GM18867 (cell line): ENCODE measurements at regions not wholly inside any gene's neighbourhood (a gene's known extent, or its start where the extent isn't known, plus 50 kb on each side); places are given as distances from the start of the nearest gene placed in this dataset.

ENCODE experiments used
- ATAC-seq: cut with Tn5 transposase; IDR thresholded peaks from one replicate; pipeline ENCODE4 v1.9.1; 2021; ENCODE audit warnings: mild to moderate bottlenecking, moderate library complexity; ENCODE audit not compliant: unreplicated experiment

DNA sequence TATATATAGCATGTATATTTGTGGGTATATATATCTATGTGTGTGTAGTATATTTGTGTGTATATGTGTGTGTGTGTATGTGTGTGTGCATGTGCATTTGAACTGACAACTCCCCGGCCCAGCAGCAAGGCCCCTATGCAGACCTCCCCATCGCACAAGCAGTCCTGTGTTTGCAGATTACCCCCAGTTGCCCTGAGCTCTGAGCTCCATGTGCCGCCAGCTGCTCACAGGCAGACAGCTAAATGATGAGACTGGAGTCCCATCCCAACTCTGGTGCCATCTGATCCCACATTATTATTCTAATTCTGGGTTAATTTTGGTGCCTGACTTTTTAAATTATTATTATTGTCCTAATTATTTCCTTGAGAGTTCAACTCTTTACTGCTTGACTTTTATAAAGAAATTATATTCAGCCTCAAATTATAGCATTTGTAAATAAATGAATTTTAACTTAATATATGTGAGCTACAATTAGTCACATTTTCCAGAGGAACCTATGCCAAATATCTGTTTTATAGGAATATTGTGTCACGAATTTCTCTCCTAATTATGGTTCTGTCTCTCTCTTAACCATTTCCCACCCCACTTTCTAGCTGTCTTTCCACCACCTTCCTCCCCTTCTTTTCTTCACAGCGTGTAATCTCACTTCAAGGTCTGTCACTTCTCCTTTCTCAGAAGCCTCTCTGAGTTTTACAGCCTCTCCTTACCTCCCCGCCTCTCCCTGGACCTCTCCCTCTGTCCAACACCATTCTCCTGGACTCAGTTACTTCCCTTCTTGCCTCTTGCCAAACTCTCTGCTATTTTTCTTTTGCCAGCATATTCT lies 90.6 kb upstream of the SYNDIG1 start:
- ATAC-seq = no peak

DNA sequence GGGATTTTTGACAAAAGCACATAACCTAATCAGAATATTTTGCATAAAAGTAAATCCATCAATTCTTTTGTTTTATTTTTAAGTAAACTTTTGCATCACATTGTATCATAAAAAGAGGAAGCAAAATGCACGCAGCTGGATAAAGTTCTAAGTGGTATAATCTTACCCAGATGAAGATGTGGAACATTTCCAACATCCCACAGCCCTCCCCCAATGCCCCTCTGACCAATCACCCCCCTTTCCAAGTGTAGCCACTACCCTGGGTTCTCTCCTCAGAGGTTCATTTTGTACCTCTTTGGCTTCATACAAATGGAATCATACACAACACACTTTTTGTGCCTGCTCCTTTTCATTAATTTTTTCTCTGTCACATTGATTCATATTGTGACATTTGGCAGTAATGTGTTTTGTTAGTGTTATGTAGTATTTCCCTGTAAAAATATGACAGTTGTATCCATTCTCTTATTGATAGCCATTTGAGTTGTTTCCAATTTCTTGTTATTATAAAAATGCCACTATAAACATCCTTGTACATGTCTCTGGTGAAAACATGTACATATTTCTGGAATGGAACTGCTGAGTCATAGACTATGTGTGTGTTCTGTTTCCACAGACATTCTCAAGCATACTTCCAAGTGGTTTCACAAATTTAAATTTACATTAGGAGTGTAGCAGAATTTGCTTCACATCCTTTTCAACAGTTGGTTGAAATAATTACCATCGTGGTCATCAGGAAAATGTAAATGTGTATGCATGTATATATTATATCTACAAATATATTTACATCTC lies 92.9 kb upstream of the SYNDIG1 start:
- ATAC-seq = no peak

DNA sequence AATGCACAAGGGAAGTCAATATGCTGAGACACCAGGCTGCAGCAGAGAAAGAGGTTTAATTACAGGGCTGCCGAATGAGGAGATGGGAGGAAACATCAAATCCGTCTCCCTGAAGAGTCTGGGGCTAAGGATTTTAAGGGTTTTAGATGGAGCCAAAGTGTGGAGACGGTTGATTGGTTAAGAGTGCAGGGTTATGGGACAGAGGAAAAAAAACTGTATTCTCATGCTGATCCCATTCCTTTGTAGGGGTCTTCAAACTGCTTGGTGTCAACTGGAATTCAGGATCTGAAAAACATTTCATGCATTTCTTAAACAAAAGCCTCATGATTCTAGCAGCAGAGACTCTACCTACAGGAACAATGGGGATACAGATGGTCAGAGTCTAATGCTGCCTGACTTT lies 96.1 kb upstream of the SYNDIG1 start:
- ATAC-seq = no peak

DNA sequence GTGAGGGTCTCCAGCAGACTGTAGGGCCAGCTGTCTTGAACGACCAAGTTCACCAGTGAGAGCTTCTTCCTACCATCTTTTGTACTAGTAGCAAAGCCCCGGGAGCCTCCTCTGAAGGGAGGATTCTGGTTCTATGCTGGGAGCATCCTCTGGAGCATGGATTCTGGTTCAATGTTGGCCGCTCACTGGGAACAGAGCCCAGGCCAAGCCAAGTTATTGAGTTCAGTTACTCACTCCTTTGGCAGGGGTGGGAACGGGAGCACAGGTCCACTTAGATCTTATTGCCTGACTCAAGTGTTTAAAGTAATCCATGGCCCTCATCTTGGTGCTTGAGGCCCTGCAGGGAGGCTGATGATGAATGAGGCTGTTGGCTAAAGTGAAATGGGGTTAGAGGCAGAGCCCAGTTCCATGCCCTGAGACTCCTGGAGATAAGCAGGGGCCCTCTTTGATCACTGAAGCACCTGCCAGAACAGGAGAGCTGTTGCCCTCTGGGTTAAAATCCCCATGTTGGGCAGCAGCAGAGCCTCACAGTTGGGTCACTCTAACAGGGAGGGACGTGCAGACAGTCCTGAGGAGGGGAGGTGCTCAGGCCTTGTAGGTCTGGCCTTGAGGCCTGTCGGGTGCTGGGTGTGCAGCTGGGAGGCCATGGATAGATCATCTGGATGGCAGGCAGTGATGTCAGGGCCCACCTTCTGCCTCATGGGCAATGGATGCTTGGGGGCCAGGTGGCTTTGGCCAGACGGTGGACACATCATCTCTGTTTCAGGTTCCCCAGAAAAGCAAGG lies 98.3 kb upstream of the SYNDIG1 start:
- no peak for ATAC-seq

DNA sequence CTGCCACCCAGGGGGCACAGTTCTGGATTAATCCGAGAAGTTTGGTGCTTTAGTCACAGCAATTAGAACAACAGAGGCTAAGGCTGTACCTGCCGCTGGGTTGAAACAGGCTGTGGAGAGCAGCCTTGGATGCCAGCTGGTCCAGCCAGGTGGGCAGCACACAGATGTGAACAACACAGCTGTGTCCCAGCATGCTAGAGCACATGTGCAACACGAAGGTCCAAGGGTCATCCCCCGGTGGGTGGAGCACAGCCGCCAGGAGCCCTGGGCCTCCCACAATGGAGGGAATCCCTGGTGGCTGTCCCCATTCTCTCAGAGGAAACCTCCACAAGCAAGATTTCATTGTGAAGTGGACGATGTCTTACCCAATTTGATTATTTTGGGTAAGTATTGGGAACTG lies 99.2 kb upstream of the SYNDIG1 start:
- ATAC-seq = no peak

DNA sequence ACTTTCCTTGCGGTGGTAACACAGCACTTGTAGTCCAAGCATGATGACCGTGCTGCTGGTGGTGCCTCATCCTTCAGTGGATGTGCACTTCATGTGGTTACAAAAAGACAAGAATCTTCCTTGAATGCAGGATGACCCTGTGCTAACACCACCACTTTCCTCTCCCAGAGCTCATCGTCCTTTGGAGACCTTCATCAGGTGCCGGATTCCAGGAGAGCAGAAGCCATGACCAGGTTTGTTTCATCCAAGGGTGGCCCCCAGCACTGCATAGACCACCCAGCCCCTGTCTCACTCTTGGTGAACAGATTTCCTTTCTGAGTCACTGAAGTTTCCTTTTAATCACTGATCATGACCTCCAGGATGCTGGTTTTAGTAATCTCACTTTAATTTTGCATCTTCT lies 101.2 kb upstream of the SYNDIG1 start:
- no peak for ATAC-seq

DNA sequence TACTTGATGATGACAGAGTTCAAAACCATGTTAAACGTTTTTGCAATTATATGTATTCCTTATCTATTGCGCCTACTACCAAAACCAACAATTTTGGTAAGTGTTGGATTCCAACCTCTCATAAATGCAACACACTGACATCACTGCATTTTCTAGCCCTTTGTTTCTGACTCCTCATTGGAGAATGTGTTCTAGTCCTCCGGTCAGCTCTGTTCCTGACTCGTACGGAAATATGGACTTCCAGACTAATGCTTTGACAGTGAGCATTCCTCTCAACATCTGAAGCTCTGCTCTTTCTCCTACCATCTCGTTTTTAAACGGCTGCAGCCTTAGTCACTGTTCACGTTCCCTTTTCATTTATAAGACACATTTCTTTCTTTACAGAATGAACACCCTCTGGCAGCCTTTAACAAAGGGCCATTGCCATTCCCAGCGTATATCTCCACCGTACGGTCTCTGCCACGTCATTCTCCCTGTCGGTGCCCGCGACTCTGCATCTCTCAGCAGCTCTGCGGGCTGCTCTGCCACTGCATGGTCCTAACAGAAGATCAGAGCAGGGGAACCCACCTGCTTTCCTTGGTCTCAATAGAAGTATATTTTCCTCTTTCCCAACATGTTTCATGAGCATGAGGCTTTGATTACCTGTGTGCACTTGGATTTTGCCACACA lies 103.0 kb upstream of the SYNDIG1 start:
- ATAC-seq = no peak

DNA sequence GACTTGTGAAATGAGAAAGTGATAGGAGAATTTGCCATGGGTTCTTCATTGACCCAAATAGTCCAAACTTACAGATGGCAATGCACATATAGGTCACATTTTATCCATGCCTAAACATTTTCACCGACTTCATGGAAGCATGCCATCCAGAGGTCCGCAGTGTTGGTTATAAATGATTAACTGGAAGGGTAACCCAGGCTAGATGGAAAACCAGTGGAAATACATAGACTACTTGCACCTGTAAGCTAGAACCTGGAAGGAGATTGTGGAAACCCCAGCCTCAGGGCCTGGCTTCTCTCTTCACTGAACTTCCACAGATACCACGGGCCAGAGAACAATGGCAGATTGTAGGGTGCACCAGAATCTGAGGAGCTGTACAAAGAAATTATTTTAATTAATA lies 103.8 kb upstream of the SYNDIG1 start:
- ATAC-seq = no peak

DNA sequence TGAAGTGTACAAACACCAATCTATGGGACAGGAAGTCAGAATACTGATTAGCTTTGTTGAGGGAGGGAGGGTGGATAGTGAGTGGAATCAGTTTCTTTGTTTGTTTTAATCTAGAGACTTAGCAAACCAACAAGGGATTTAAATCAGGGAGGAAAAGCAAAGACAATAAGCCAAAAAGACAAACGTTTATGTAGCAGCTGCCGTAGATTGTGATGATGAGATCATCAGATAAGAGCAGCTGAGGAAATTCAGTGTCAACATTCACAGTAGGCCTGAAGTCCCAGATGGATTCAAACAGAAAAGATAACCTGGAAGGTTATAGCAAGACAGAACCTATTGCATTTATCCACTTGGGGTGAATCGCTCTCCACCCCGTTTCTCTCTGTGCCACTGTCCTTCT lies 104.9 kb upstream of the SYNDIG1 start:
- ATAC-seq = no peak

DNA sequence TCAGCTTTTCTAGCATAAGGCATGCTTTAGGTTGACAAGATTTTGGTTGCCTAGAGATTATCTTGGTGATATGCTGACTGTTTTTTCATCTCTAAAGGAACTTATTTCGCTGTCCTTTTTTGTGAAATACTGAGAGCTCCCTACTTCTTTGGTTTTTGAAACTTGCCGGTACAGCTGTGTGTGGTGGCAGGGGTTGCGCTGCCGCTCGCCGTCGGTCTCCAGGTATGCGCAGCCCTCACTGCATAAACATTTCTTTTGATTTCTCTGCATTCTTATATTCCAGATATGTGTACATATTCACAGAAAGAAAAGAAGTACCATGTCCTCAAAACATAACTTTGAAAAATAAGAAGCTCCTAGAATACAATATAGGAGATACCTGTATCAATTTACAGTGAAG lies 106.4 kb upstream of the SYNDIG1 start:
- no peak for ATAC-seq

DNA sequence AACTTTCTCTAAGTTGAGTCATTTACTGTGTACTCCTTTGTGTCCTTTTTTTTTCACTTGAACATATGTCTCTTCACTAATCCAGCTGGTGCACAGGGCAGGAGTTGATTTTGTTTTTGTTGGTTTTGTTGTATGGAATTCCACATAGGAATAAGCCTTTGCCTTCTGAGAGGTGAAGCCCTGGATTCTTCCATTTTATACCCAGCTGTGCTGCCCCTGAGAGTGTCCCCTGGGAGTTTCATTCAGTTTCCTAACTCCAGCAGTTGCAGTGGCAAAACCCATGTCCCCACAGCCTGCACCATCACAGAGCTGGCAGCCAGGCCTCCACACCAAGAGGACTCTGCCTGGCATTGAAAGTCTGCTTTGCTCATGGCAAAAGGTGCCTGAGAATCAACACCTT lies 107.3 kb upstream of the SYNDIG1 start:
- ATAC-seq = no peak

DNA sequence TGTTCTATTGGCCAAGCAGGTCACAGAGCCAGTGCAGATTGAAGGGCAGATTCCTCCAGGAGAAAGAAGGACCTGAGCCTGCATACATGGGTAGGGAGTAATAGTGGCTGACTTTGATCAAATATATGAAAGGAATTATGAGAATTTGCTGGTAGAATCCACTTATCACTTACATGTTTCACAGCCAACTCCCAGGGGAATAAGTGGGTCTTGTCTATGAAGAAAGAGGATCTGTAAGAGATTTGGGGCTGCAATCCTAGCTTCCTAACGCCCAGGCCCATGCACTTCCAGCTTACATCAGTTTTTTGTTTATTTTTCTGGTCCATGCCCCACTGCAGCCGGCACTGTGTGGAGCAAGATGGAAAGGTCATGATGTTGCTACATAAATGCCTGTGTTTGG lies 107.9 kb upstream of the SYNDIG1 start:
- ATAC-seq = no peak

DNA sequence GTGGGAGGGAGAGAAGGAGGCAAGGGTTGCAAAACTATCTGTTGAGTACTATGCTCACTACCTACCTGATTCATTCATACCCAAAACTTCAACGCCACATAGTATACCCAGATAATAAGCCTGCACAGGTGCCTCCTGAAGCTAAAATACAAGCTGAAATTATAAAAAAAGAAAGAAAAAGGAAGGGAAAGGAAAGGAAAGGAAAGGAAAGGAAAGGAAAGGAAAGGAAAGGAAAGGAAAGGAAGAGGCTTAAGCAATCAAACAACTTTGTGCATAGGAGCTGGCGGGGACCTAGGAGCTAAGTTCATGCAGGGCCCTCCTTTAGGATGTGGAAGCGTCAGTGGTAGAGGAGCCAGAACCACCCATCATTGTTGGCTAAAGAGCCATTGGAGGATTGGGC lies 108.9 kb upstream of the SYNDIG1 start:
- ATAC-seq = no peak

DNA sequence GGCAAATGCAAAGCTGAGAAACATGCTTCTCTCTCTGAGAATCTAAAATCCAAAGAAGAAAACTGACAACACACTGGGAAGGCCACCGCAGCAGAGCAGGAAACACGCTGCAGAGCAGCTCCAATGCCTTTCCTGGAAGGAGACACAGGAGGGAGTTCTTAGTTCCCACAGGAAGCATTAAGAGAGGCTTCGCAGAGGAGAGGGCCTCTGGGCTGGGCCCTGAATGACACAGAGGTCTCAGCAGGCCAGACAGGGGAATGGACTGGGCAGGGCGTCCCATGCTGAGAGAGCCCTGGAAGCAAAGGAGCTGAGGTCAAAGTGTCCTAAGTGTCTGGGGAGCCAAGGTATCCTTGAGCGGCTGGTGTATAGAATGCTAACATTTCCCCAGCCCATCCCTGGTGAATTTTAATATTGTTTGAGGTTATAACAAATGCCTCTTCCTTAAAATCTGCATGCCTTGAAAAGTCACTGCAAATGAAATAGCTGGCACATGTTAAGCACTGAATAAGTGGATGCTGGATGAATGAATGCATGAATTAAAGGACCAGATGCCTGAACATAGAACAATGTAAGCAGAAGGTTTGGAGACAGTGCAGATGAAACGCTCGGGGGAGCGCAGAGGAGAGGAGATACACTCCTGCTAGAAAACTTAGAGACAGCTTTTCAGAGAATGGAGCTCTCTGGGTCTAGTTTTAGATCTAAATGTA lies 110.0 kb upstream of the SYNDIG1 start:
- ATAC-seq = no peak

DNA sequence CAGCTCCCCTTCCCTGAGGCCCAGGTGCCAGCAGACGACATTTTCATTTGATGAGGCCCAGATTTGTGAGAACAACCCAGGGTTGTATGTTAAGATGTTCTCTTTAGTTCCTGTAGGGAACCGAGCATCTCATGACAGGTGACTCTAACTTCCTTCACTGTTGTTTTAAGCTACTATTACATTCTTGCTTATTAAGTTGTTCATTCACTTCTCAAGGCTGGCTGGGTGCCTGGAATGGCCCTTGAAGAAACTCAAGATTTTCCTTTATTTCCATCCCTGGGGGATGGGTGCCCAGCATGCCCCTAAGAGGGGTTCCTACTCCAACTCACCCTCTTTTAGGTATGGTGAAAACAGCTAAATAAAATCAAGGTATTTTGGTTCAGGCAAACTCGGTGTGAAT lies 111.5 kb upstream of the SYNDIG1 start:
- no peak for ATAC-seq

DNA sequence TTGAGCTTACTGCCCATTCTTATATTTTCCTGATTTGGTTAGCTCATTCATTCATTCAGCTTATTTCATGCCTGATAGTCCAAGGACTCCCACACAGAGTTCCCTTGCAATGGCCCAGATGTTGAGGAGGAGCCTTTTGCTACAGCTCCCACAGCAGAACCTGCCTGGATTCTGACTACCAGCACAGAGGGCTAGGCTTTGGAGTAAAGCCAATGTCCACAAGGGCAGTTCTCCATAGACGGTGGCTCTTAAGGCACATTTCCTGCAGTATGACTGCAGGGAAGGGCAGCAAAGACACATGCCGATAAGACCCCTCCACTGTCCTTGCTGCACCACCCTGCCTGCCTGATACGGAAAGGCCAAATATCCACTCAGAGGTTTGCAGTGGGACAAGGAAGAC lies 112.3 kb upstream of the SYNDIG1 start:
- ATAC-seq = no peak

DNA sequence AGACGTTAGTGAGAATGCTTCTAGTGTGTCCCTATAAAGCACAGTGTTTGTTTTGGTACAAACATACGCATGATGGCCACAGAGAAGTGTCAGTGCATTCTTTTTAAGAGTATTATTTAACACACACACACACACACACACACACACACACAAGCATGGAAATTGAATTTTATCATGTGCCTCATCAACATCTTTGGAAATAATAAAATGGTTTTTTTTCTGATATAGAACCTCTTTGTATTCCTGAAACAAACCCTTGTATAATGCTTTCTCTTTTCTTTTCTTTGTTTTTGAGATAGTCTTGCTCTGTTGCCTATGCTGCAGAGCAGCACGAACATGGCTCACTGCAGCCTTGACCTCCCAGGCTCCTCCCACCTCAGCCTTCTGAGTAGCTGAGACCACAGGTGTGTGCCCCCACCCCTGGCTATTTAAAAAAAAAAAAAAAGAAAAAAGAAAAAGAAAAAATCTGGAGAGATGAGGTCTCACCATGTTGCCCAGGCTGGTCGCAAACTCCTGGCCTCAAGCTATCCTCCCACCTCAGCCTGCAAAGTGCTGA lies 116.2 kb upstream of the SYNDIG1 start:
- no peak for ATAC-seq

DNA sequence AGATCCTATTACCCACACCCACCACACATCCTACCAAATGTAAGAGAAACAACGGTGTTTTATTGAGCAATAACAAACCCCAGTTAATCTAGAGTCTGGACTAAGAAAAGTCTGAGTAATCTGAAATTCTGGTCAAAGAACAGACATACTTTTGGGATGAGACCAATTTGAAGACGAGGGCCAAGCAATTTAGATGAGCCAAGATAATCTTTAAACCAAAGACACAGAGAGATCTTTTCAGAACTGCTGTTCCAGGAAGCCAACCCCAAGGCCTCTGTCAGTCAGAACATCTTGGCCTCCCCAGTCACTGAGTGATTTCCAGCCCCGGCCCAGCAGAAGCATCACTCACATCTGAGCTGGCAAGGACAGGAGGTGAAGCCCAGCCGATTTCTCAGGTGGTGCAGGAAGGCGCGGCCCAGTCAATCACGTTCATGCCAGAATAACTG lies 118.5 kb upstream of the SYNDIG1 start:
- ATAC-seq = no peak

DNA sequence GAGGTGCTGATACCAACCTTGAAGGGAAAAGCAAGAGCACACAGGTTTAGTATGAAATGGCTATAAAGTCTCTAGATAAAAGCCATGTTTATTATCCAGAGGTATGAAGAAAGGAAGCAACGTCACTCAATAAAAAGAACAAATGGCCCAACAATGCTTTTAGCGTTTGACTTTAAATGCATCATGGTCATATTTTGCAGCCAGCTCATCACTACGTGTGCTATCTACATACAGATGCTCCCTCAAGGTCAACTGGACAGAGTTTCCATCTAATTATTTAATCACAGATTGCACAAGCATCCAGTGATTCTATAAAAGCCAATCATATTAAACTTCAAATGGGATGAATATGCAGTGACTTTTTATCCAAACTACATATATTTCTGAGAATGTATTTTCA lies 127.6 kb upstream of the SYNDIG1 start:
- no peak for ATAC-seq

DNA sequence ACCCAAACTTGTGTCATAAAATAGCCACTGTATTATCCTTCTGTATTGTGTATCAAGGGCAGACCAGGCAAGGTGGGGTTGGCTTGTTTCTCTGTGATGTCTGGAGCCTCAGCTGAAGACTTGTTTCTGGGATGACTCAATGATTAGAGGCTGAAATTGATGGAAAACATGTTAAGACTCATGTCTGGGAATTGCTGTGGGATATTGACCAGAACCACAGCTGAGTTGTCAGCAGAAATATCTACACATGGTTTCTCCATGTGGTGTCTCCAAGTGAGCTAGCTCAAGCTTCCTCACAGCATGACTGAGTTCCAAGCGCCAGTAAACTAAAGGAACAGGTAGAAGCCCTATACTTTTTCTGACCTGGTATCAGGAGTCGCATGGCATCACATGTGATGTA lies 128.5 kb upstream of the SYNDIG1 start:
- ATAC-seq = no peak
